ENCODE measurements at regions not wholly inside any gene's neighbourhood (a gene's known extent, or its start where the extent isn't known, plus 50 kb on each side); places are given as distances from the start of the nearest gene placed in this dataset.
"Not testable (repeated sequence)": the region's sequence is repeated elsewhere in the genome, so short reads cannot be mapped to it uniquely, and the experiment has no call there.

- not testable (repeated sequence) for H3K36me3 ChIP-seq (ENCODE audit: control insufficient read depth, insufficient read depth, low read length); H3K4me1 ChIP-seq (ENCODE audit: control insufficient read depth, insufficient read depth, low read length, poor library complexity, severe bottlenecking); H3K4me3 ChIP-seq (ENCODE audit: extremely low read depth, insufficient read depth, low read length, poor library complexity, severe bottlenecking); H3K27ac ChIP-seq (ENCODE audit: low read depth, low read length, severe bottlenecking)
- WGBS, 2 experiments (ENCODE audit: insufficient coverage in 2 of 2), result 73 to 93% methylated on average over 3 to 7 of the region's 9 CpGs
- H3K9me3 ChIP-seq (ENCODE audit: control insufficient read depth, low read length), result peaks cover 10% of the 10 kb centered on the region
Observed at GRCh38 chr4:31202054-31202453, 481.9 kb downstream of the PCDH7 start.

GRCh38 chr4:31204874-31205273, 484.7 kb downstream of the PCDH7 start:
- Histone ChIP-seq H3K36me3 (ENCODE audit: control insufficient read depth, insufficient read depth, low read length) (no peaks in the 10 kb centered on the region), H3K4me1 (ENCODE audit: control insufficient read depth, insufficient read depth, low read length, poor library complexity, severe bottlenecking) (no peaks in the 10 kb centered on the region), H3K9me3 (ENCODE audit: control insufficient read depth, low read length) (peaks cover under 1% of the 10 kb centered on the region), H3K4me3 (ENCODE audit: extremely low read depth, insufficient read depth, low read length, poor library complexity, severe bottlenecking) (no peak overlapping the region), H3K27ac (ENCODE audit: low read depth, low read length, severe bottlenecking) (no peak overlapping the region)
- 100% methylated on average over 1 of the region's 1 CpG; no CpG with 5 or more reads in 1 of the 2 experiments for WGBS, 2 experiments (ENCODE audit: insufficient coverage in 2 of 2)

- Histone ChIP-seq H3K4me3 (ENCODE audit: extremely low read depth, insufficient read depth, low read length, poor library complexity, severe bottlenecking) (no peak overlapping the region), H3K4me1 (ENCODE audit: control insufficient read depth, insufficient read depth, low read length, poor library complexity, severe bottlenecking) (no peaks in the 10 kb centered on the region), H3K36me3 (ENCODE audit: control insufficient read depth, insufficient read depth, low read length) (no peaks in the 10 kb centered on the region), H3K27ac (ENCODE audit: low read depth, low read length, severe bottlenecking) (no peak overlapping the region), H3K9me3 (ENCODE audit: control insufficient read depth, low read length) (no peaks in the 10 kb centered on the region)
Observed at GRCh38 chr4:31220921-31221320, 500.8 kb downstream of the PCDH7 start.

GRCh38 chr4:31228068-31228467, 507.9 kb downstream of the PCDH7 start:
- Histone ChIP-seq H3K36me3 (ENCODE audit: control insufficient read depth, insufficient read depth, low read length) (no peaks in the 10 kb centered on the region), H3K9me3 (ENCODE audit: control insufficient read depth, low read length) (no peaks in the 10 kb centered on the region), H3K4me3 (ENCODE audit: extremely low read depth, insufficient read depth, low read length, poor library complexity, severe bottlenecking) (no peak overlapping the region), H3K4me1 (ENCODE audit: control insufficient read depth, insufficient read depth, low read length, poor library complexity, severe bottlenecking) (no peaks in the 10 kb centered on the region), H3K27ac (ENCODE audit: low read depth, low read length, severe bottlenecking) (no peak overlapping the region)
- 100% methylated on average over 1 of the region's 4 CpGs; no CpG with 5 or more reads in 1 of the 2 experiments for WGBS, 2 experiments (ENCODE audit: insufficient coverage in 2 of 2)

- no CpG with 5 or more reads among the region's 1 CpG for WGBS, 2 experiments (ENCODE audit: insufficient coverage in 2 of 2)
- no peak overlapping the region for H3K27ac ChIP-seq (ENCODE audit: low read depth, low read length, severe bottlenecking)
Observed at GRCh38 chr4:31230594-31230993, 510.4 kb downstream of the PCDH7 start.

GRCh38 chr4:31234494-31234893, 514.3 kb downstream of the PCDH7 start:
- no peaks in the 10 kb centered on the region for H3K36me3 ChIP-seq (ENCODE audit: control insufficient read depth, insufficient read depth, low read length)
- peaks cover 6% of the 10 kb centered on the region for H3K9me3 ChIP-seq (ENCODE audit: control insufficient read depth, low read length)
- no peaks in the 10 kb centered on the region for H3K4me1 ChIP-seq (ENCODE audit: control insufficient read depth, insufficient read depth, low read length, poor library complexity, severe bottlenecking)
- WGBS, 2 experiments (ENCODE audit: insufficient coverage in 2 of 2), result 80% methylated on average over 1 of the region's 2 CpGs; no CpG with 5 or more reads in 1 of the 2 experiments
- no peak overlapping the region for H3K4me3 ChIP-seq (ENCODE audit: extremely low read depth, insufficient read depth, low read length, poor library complexity, severe bottlenecking)
- H3K27ac ChIP-seq (ENCODE audit: low read depth, low read length, severe bottlenecking), result no peak overlapping the region

More at GRCh38 chr4:31230594-31230993, 510.4 kb downstream of the PCDH7 start:
- Histone ChIP-seq H3K36me3 (ENCODE audit: control insufficient read depth, insufficient read depth, low read length) (no peaks in the 10 kb centered on the region), H3K9me3 (ENCODE audit: control insufficient read depth, low read length) (no peaks in the 10 kb centered on the region), H3K4me3 (ENCODE audit: extremely low read depth, insufficient read depth, low read length, poor library complexity, severe bottlenecking) (no peak overlapping the region), H3K4me1 (ENCODE audit: control insufficient read depth, insufficient read depth, low read length, poor library complexity, severe bottlenecking) (no peaks in the 10 kb centered on the region)

GRCh38 chr4:31234901-31235300, 514.7 kb downstream of the PCDH7 start:
- Histone ChIP-seq H3K36me3 (ENCODE audit: control insufficient read depth, insufficient read depth, low read length) (no peaks in the 10 kb centered on the region), H3K4me3 (ENCODE audit: extremely low read depth, insufficient read depth, low read length, poor library complexity, severe bottlenecking) (no peak overlapping the region), H3K4me1 (ENCODE audit: control insufficient read depth, insufficient read depth, low read length, poor library complexity, severe bottlenecking) (no peaks in the 10 kb centered on the region), H3K9me3 (ENCODE audit: control insufficient read depth, low read length) (peaks cover 6% of the 10 kb centered on the region), H3K27ac (ENCODE audit: low read depth, low read length, severe bottlenecking) (no peak overlapping the region)
- 60 to 100% methylated on average over 1 of the region's 1 CpG for WGBS, 2 experiments (ENCODE audit: insufficient coverage in 2 of 2)

GRCh38 chr4:31236020-31236638, 516.0 kb downstream of the PCDH7 start:
- H3K36me3 ChIP-seq (ENCODE audit: control insufficient read depth, insufficient read depth, low read length), result no peaks in the 10 kb centered on the region
- no peak overlapping the region for H3K4me3 ChIP-seq (ENCODE audit: extremely low read depth, insufficient read depth, low read length, poor library complexity, severe bottlenecking)
- WGBS, 2 experiments (ENCODE audit: insufficient coverage in 2 of 2), result 85 to 88% methylated on average over 2 to 3 of the region's 5 CpGs
- H3K27ac ChIP-seq (ENCODE audit: low read depth, low read length, severe bottlenecking), result no peak overlapping the region
- H3K9me3 ChIP-seq (ENCODE audit: control insufficient read depth, low read length), result peaks cover 6% of the 10 kb centered on the region
- H3K4me1 ChIP-seq (ENCODE audit: control insufficient read depth, insufficient read depth, low read length, poor library complexity, severe bottlenecking), result no peaks in the 10 kb centered on the region

GRCh38 chr4:31236639-31237173, 516.5 kb downstream of the PCDH7 start:
- Histone ChIP-seq H3K4me3 (ENCODE audit: extremely low read depth, insufficient read depth, low read length, poor library complexity, severe bottlenecking) (no peak overlapping the region), H3K36me3 (ENCODE audit: control insufficient read depth, insufficient read depth, low read length) (no peaks in the 10 kb centered on the region), H3K9me3 (ENCODE audit: control insufficient read depth, low read length) (peaks cover 6% of the 10 kb centered on the region), H3K4me1 (ENCODE audit: control insufficient read depth, insufficient read depth, low read length, poor library complexity, severe bottlenecking) (no peaks in the 10 kb centered on the region), H3K27ac (ENCODE audit: low read depth, low read length, severe bottlenecking) (no peak overlapping the region)
- WGBS, 2 experiments (ENCODE audit: insufficient coverage in 2 of 2), result 89 to 97% methylated on average over 4 of the region's 6 CpGs

- Histone ChIP-seq H3K36me3 (ENCODE audit: control insufficient read depth, insufficient read depth, low read length) (no peaks in the 10 kb centered on the region), H3K9me3 (ENCODE audit: control insufficient read depth, low read length) (peaks cover 6% of the 10 kb centered on the region), H3K4me1 (ENCODE audit: control insufficient read depth, insufficient read depth, low read length, poor library complexity, severe bottlenecking) (no peaks in the 10 kb centered on the region), H3K27ac (ENCODE audit: low read depth, low read length, severe bottlenecking) (no peak overlapping the region), H3K4me3 (ENCODE audit: extremely low read depth, insufficient read depth, low read length, poor library complexity, severe bottlenecking) (no peak overlapping the region)
Observed at GRCh38 chr4:31237233-31237632, 517.1 kb downstream of the PCDH7 start.

- Histone ChIP-seq H3K9me3 (ENCODE audit: control insufficient read depth, low read length) (peaks cover 6% of the 10 kb centered on the region), H3K36me3 (ENCODE audit: control insufficient read depth, insufficient read depth, low read length) (no peaks in the 10 kb centered on the region), H3K4me3 (ENCODE audit: extremely low read depth, insufficient read depth, low read length, poor library complexity, severe bottlenecking) (no peak overlapping the region), H3K27ac (ENCODE audit: low read depth, low read length, severe bottlenecking) (no peak overlapping the region), H3K4me1 (ENCODE audit: control insufficient read depth, insufficient read depth, low read length, poor library complexity, severe bottlenecking) (no peaks in the 10 kb centered on the region)
Observed at GRCh38 chr4:31239886-31240285, 519.7 kb downstream of the PCDH7 start.

All from mesodermal cell (in vitro differentiated cells).